A549 (cell line): ENCODE measurements at regions not wholly inside any gene's neighbourhood (a gene's known extent, or its start where the extent isn't known, plus 50 kb on each side); places are given as distances from the start of the nearest gene placed in this dataset.
"Not testable (repeated sequence)": the region's sequence is repeated elsewhere in the genome, so short reads cannot be mapped to it uniquely, and the experiment has no call there.

Experiments used
- ATAC-seq, 2 experiments: fragments of 200-7000 bp in 1 of 2; fragments of >200 bp in 1 of 2; cut with Nextera tagmentation in 1 of 2; cut with Tn5 transposase in 1 of 2; 3 replicates each; pipeline versions ENCODE4 v1.8.0 to v1.9.1; 2018 to 2020; ENCODE audit warnings: mild to moderate bottlenecking in 1 of 2, moderate library complexity in 1 of 2
- CTCF ChIA-PET: fragments of 300-600 bp; sonication (Branson Sonifier 250); formaldehyde crosslinking; extraction: SDS; loops from one replicate; lab custom pipeline; 2021; ENCODE audit warnings: antibody characterized with exemption, inconsistent platforms; lab: Yijun Ruan, JAX
- POLR2A ChIA-PET: fragments of 350-600 bp; formaldehyde crosslinking; extraction: SDS; loops from one replicate; lab custom pipeline; 2021; ENCODE audit warnings: antibody characterized with exemption, inconsistent platforms; lab: Yijun Ruan, JAX
- DNase-seq, 2 experiments: peaks; one replicate each; pipeline versions ENCODE4 v3.0.0 to v3.0.0-alpha.2; 2011 to 2016; ENCODE audit warnings: low read depth in 1 of 2, low spot score in 1 of 2
- FAIRE-seq: peaks from 2 replicates; lab custom pipeline; 2011; peaks lifted over from hg19 to GRCh38; lab: Jason Lieb, UNC
- H3K27ac ChIP-seq, 2 experiments: fragments of >200 bp; sonication (Bioruptor Twin); formaldehyde crosslinking; 3 replicates each; pipeline ENCODE4 v1.5.1; 2016 to 2017
- H3K4me1 ChIP-seq: fragments of >200 bp; sonication (Bioruptor Twin); formaldehyde crosslinking; 3 replicates; pipeline ENCODE4 v1.6.1; 2016
- H3K4me2 ChIP-seq: fragments of >200 bp; sonication (Bioruptor Twin); formaldehyde crosslinking; 3 replicates; pipeline ENCODE4 v1.6.1; 2016
- H3K4me3 ChIP-seq: fragments of >200 bp; sonication (Bioruptor Twin); formaldehyde crosslinking; 3 replicates; pipeline ENCODE4 v1.5.1; 2016
- H3K9me3 ChIP-seq: fragments of >200 bp; sonication (Bioruptor Twin); formaldehyde crosslinking; 3 replicates; pipeline ENCODE4 v1.6.1; 2016
- CBX8 ChIP-seq: fragments of 200-600 bp; sonication (generic); IDR thresholded peaks from 2 replicates; pipeline ENCODE4 v1.6.1; 2016
- CEBPB ChIP-seq, 2 experiments: fragments of >200 bp in 1 of 2; sonication (Bioruptor Twin) in 1 of 2; formaldehyde crosslinking in 1 of 2; IDR thresholded peaks; 2 replicates each; pipeline ENCODE4 v1.6.1; 2012 to 2016
- CHD2 ChIP-seq: fragments of 150-350 bp; IDR thresholded peaks from 2 replicates; pipeline ENCODE4 v1.6.1; 2014; ENCODE audit warnings: low read length; ENCODE audit not compliant: partially characterized antibody
- CHD4 ChIP-seq: fragments of 200-600 bp; sonication (generic); IDR thresholded peaks from 2 replicates; pipeline ENCODE4 v1.6.1; 2016; ENCODE audit warnings: antibody characterized with exemption, mild to moderate bottlenecking, borderline replicate concordance
- EP300 ChIP-seq, 2 experiments: fragments of >200 bp; sonication (Bioruptor Twin); formaldehyde crosslinking; IDR thresholded peaks; 2 replicates in 1 of 2; 3 replicates in 1 of 2; pipeline ENCODE4 v1.6.1; 2016 to 2017
- ESRRA ChIP-seq: fragments of 150-350 bp; IDR thresholded peaks from 2 replicates; pipeline ENCODE4 v1.6.1; 2014; ENCODE audit warnings: mild to moderate bottlenecking, low read length, borderline replicate concordance
- FOSL2 ChIP-seq, 2 experiments: fragments of 450-650 bp in 1 of 2; fragments of >200 bp in 1 of 2; sonication (Bioruptor Twin) in 1 of 2; formaldehyde crosslinking; IDR thresholded peaks; 2 replicates each; pipeline versions ENCODE4 v1.5.0 to v1.6.1; 2016 to 2020; ENCODE audit warnings: mild to moderate bottlenecking in 1 of 2, moderate library complexity in 1 of 2
- HOXA7 ChIP-seq: fragments of 250-450 bp; sonication (Bioruptor Pico); IDR thresholded peaks from 2 replicates; pipeline ENCODE4 v1.5.0; 2020; ENCODE audit warnings: mild to moderate bottlenecking, moderate library complexity
- JUNB ChIP-seq: fragments of >200 bp; sonication (Bioruptor Twin); formaldehyde crosslinking; IDR thresholded peaks from 2 replicates; pipeline ENCODE4 v1.6.1; 2016
- KDM1A ChIP-seq: fragments of 200-600 bp; sonication (generic); IDR thresholded peaks from 2 replicates; pipeline ENCODE4 v1.6.1; 2016; ENCODE audit warnings: low read depth, mild to moderate bottlenecking
- KDM5A ChIP-seq: fragments of 200-600 bp; sonication (generic); IDR thresholded peaks from 2 replicates; pipeline ENCODE4 v1.6.1; 2016; ENCODE audit warnings: antibody characterized with exemption, mild to moderate bottlenecking
- MAZ ChIP-seq: fragments of 150-350 bp; IDR thresholded peaks from 2 replicates; pipeline ENCODE4 v1.6.1; 2014; ENCODE audit warnings: antibody characterized with exemption, low read depth, low read length, borderline replicate concordance
- RCOR1 ChIP-seq: fragments of 150-350 bp; IDR thresholded peaks from 2 replicates; pipeline ENCODE4 v1.6.1; 2014; ENCODE audit warnings: antibody characterized with exemption, low read length, low read depth
- RNF2 ChIP-seq: fragments of 200-600 bp; sonication (generic); IDR thresholded peaks from 2 replicates; pipeline ENCODE4 v1.6.1; 2016; ENCODE audit warnings: low read depth, mild to moderate bottlenecking, antibody characterized with exemption, moderate library complexity, borderline replicate concordance
- SMC3 ChIP-seq: fragments of >200 bp; sonication (Bioruptor Twin); formaldehyde crosslinking; IDR thresholded peaks from 3 replicates; pipeline ENCODE4 v1.6.1; 2018; ENCODE audit warnings: inconsistent platforms
- ZC3H11A ChIP-seq: fragments of 450-650 bp; IDR thresholded peaks from 2 replicates; pipeline ENCODE4 v1.6.1; 2014; ENCODE audit warnings: antibody characterized with exemption, mild to moderate bottlenecking
- ZFP36 ChIP-seq: fragments of 450-650 bp; IDR thresholded peaks from 2 replicates; pipeline ENCODE4 v1.6.1; 2014; ENCODE audit warnings: borderline replicate concordance; ENCODE audit not compliant: partially characterized antibody
- ZNF302 ChIP-seq: fragments of 250-450 bp; sonication (Bioruptor Pico); IDR thresholded peaks from 2 replicates; pipeline ENCODE4 v1.9.0; 2021; ENCODE audit warnings: inconsistent platforms, mild to moderate bottlenecking, moderate library complexity
- WGBS: methylation state at CpG from one replicate; pipeline ENCODE4 v1.1.6; 2017; ENCODE audit errors: missing lambda C conversion rate; 5-methylcytosine and 5-hydroxymethylcytosine counted together
- TF ChIP-seq, protein P1 (sequence below): fragments of 250-450 bp; sonication (Bioruptor Pico); IDR thresholded peaks from 2 replicates; pipeline ENCODE4 v1.5.0; 2021; ENCODE audit warnings: mild to moderate bottlenecking, moderate library complexity, borderline replicate concordance
- TF ChIP-seq, protein P2 (sequence below): fragments of 200-600 bp; sonication (generic); IDR thresholded peaks from 2 replicates; pipeline ENCODE4 v1.6.1; 2016; ENCODE audit warnings: antibody characterized with exemption, mild to moderate bottlenecking, moderate library complexity
- TF ChIP-seq, protein P3 (sequence below): IDR thresholded peaks from 2 replicates; pipeline ENCODE4 v1.6.1; 2012
- TF ChIP-seq, protein P4 (sequence below): IDR thresholded peaks from 2 replicates; pipeline ENCODE4 v1.6.1; 2012; ENCODE audit warnings: low read depth, borderline replicate concordance

DNA sequence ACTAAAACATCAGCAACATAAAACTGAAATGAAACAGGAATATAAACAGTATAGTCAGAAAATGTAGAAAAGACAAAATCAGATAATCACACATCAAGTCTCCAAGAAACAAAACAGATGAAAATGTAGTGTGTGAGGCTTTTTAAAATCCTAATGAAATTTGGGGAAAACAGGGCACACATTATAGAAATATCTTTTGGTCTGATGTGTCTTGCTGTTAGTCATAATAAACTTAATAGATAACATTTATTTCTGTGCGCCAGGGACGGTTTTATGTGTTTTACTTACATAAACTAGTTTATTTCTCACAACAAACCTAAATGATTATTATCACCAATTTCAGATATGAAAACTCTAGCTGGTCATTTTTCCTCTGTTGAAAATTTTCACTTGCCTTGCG, 293.9 kb upstream of the GATB start:
- no peak overlapping the region for H3K4me2 ChIP-seq
- WGBS = 32% methylated on average over 3 of the region's 3 CpGs
- peaks cover 6% of the 10 kb centered on the region; the same call in 1 of the 3 replicates for H3K9me3 ChIP-seq
- POLR2A ChIA-PET = no interaction called here
- H3K27ac ChIP-seq = no peak overlapping the region
- H3K4me1 ChIP-seq = no peaks in the 10 kb centered on the region
- H3K4me3 ChIP-seq = no peak overlapping the region
- TF ChIP-seq CBX8 (no peak), EP300 (IDR thresholded peaks at IDR 0.05) (no peak), CHD4 (no peak)
- TF ChIP-seq, protein P1, sequence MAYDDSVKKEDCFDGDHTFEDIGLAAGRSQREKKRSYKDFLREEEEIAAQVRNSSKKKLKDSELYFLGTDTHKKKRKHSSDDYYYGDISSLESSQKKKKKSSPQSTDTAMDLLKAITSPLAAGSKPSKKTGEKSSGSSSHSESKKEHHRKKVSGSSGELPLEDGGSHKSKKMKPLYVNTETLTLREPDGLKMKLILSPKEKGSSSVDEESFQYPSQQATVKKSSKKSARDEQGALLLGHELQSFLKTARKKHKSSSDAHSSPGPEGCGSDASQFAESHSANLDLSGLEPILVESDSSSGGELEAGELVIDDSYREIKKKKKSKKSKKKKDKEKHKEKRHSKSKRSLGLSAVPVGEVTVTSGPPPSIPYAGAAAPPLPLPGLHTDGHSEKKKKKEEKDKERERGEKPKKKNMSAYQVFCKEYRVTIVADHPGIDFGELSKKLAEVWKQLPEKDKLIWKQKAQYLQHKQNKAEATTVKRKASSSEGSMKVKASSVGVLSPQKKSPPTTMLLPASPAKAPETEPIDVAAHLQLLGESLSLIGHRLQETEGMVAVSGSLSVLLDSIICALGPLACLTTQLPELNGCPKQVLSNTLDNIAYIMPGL (CRISPR knock-in tag) = no peak
- TF ChIP-seq, protein P2, sequence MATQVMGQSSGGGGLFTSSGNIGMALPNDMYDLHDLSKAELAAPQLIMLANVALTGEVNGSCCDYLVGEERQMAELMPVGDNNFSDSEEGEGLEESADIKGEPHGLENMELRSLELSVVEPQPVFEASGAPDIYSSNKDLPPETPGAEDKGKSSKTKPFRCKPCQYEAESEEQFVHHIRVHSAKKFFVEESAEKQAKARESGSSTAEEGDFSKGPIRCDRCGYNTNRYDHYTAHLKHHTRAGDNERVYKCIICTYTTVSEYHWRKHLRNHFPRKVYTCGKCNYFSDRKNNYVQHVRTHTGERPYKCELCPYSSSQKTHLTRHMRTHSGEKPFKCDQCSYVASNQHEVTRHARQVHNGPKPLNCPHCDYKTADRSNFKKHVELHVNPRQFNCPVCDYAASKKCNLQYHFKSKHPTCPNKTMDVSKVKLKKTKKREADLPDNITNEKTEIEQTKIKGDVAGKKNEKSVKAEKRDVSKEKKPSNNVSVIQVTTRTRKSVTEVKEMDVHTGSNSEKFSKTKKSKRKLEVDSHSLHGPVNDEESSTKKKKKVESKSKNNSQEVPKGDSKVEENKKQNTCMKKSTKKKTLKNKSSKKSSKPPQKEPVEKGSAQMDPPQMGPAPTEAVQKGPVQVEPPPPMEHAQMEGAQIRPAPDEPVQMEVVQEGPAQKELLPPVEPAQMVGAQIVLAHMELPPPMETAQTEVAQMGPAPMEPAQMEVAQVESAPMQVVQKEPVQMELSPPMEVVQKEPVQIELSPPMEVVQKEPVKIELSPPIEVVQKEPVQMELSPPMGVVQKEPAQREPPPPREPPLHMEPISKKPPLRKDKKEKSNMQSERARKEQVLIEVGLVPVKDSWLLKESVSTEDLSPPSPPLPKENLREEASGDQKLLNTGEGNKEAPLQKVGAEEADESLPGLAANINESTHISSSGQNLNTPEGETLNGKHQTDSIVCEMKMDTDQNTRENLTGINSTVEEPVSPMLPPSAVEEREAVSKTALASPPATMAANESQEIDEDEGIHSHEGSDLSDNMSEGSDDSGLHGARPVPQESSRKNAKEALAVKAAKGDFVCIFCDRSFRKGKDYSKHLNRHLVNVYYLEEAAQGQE = no peak
- ATAC-seq (no peak), FAIRE-seq (no peak), DNase-seq (no peak)
- CTCF ChIA-PET = no interaction called here

DNA sequence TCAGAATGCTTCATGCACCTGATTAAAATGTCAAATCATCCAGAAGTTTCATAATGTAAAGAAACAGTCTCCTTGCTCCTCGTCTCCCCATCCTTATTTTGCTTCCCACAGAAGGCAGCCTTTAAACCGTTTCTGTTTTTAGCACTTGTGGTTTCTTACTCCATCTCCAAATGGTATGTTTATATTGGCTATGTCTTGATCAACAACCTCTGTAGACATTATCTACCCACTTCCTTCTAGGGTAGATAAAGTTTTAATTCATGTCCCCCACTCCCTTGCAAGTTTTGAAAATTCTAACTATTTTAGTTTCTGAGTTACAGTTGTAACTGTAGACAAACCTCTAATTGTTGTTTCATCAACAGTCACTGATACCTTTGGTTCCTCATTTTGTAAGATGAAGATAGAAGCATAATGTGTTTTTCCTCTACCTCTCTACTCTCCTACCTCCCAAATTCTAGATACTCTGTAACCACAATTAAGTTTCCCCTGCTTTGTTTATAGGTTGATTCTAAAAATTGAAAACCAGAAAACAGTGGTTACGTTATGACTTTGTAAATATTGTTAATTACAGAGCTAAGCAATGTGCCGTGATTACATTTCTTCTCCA, 291.7 kb upstream of the GATB start:
- no peak for ATAC-seq
- Histone ChIP-seq H3K4me3 (no peak overlapping the region), H3K9me3 (peaks cover 6% of the 10 kb centered on the region; the same call in 1 of the 3 replicates), H3K4me1 (no peaks in the 10 kb centered on the region), H3K27ac (no peak overlapping the region), H3K4me2 (no peak overlapping the region)
- TF ChIP-seq CHD2 (no peak), MAZ (no peak), ZC3H11A (no peak), JUNB (no peak), RNF2 (no peak), SMC3 (no peak), ZFP36 (no peak), RCOR1 (no peak), KDM5A (no peak), EP300 (IDR thresholded peaks at IDR 0.05) (no peak), KDM1A (no peak), CBX8 (no peak), CEBPB (IDR thresholded peaks at IDR 0.05) (no peak), ZNF302 (CRISPR knock-in tag) (no peak), FOSL2 (IDR thresholded peaks at IDR 0.05) (no peak), FOSL2 (CRISPR knock-in tag; IDR thresholded peaks at IDR 0.05) (no peak), HOXA7 (CRISPR knock-in tag) (no peak), ESRRA (no peak)
- TF ChIP-seq, protein P2 = no peak
- TF ChIP-seq, protein P3, sequence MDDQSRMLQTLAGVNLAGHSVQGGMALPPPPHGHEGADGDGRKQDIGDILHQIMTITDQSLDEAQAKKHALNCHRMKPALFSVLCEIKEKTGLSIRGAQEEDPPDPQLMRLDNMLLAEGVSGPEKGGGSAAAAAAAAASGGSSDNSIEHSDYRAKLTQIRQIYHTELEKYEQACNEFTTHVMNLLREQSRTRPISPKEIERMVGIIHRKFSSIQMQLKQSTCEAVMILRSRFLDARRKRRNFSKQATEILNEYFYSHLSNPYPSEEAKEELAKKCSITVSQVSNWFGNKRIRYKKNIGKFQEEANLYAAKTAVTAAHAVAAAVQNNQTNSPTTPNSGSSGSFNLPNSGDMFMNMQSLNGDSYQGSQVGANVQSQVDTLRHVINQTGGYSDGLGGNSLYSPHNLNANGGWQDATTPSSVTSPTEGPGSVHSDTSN = no peak
- TF ChIP-seq, protein P4, sequence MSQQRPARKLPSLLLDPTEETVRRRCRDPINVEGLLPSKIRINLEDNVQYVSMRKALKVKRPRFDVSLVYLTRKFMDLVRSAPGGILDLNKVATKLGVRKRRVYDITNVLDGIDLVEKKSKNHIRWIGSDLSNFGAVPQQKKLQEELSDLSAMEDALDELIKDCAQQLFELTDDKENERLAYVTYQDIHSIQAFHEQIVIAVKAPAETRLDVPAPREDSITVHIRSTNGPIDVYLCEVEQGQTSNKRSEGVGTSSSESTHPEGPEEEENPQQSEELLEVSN = no peak
- ChIA-PET CTCF (no interaction called here), POLR2A (no interaction called here)
- no peak for FAIRE-seq
- no peak for DNase-seq
- WGBS = 40% methylated on average over 4 of the region's 4 CpGs

DNA sequence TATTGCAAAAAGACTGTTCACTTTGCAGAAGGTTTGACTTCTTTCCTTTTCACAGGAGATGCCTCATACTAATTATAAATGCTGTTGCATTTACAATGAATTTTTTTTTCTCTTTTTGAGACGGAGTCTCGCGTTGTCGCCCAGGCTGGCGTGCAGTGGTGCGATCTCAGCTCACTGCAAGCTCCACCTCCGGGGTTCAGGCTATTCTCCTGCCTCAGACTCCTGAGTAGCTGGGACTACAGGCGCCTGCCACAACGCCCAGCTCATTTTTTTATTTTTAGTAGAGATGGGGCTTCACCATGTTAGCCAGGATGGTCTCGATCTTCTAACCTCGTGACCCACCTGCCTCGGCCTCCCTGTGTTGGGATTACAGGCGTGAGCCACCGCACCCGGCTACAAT, 290.5 kb upstream of the GATB start:
- FAIRE-seq, POLR2A ChIA-PET, ATAC-seq, H3K4me1 ChIP-seq, H3K4me3 ChIP-seq, H3K9me3 ChIP-seq, H3K4me2 ChIP-seq, CTCF ChIA-PET, H3K27ac ChIP-seq, DNase-seq: not testable (repeated sequence)
- 62% methylated on average over 15 of the region's 15 CpGs for WGBS
